AG04449 (cell line): ENCODE measurements at regions not wholly inside any gene's neighbourhood (a gene's known extent, or its start where the extent isn't known, plus 50 kb on each side); places are given as distances from the start of the nearest gene placed in this dataset.
A peak's percentile ranks its signal among the peaks of the same experiment; 100 is the strongest.

Source experiments
- CTCF ChIA-PET: fragments of 350-600 bp; formaldehyde crosslinking; extraction: SDS; loops from one replicate; lab custom pipeline; 2021; ENCODE audit warnings: antibody characterized with exemption; lab: Yijun Ruan, JAX
- POLR2A ChIA-PET: fragments of 400-600, 350-600 bp; formaldehyde crosslinking; extraction: SDS; loops from one replicate; lab custom pipeline; 2020; ENCODE audit warnings: antibody characterized with exemption, inconsistent platforms; lab: Yijun Ruan, JAX
- DNase-seq: peaks from one replicate; pipeline ENCODE4 v3.0.0-alpha.2; 2010; ENCODE audit warnings: low read depth, low spot score
- H3K4me3 ChIP-seq: 2 replicates; pipeline ENCODE4 v1.5.1; 2011; ENCODE audit warnings: low read depth, mild to moderate bottlenecking, control low read depth, low read length
- CTCF ChIP-seq: IDR thresholded peaks from one replicate; pipeline ENCODE4 v1.5.1; 2011; ENCODE audit warnings: mild to moderate bottlenecking, moderate library complexity, low read length, control low read depth, inconsistent platforms; ENCODE audit not compliant: insufficient read depth; ENCODE audit errors: missing control alignments

DNA sequence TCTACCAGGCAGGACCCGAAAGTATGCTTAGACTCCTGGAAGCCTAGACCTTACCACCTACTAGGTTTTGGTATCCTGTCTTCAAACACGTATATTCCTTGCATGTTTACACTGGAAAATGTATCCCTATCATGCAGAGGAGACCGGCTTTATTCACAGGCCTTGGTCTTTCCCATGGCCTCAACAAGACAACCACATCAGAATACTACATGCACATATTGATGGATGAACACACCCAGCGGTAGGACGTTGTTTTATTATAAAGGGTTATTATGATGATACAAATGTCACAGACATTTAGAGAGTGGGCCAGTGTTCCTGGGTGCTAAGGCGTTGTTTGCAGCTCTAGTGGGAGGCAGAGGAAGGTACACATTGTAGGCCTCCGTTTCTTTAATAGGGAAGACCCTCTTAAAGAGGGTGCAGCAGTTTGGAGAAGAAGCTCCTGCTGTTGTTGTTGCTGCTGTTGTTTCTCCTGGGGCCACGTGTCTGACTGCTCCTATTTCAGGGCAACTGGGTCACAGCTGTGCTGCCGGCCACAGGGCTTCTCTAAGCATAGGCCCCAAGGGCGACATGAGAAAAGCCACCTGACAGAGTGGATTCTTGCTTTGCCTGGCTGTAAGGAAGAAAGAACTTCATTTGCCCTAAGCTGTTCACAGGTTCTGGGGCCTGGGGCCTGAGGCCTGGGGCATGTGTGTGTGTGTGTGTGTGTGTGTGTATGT, 98.3 kb upstream of the SASH1 start:
- POLR2A ChIA-PET, result interaction anchor here (0.7 kb wide), 1 partner anchor 1127 kb away, joined by 3 read pairs; no protein-coding TSS in a partner anchor
- no peak for DNase-seq
- no peak for TF ChIP-seq CTCF
- CTCF ChIA-PET, result interaction anchor here (1.0 to 12.4 kb wide), 5 partner anchors 8 to 737 kb away, joined by 3 to 188 read pairs (median 3); no protein-coding TSS in a partner anchor
- H3K4me3 ChIP-seq, result no peak overlapping the region

DNA sequence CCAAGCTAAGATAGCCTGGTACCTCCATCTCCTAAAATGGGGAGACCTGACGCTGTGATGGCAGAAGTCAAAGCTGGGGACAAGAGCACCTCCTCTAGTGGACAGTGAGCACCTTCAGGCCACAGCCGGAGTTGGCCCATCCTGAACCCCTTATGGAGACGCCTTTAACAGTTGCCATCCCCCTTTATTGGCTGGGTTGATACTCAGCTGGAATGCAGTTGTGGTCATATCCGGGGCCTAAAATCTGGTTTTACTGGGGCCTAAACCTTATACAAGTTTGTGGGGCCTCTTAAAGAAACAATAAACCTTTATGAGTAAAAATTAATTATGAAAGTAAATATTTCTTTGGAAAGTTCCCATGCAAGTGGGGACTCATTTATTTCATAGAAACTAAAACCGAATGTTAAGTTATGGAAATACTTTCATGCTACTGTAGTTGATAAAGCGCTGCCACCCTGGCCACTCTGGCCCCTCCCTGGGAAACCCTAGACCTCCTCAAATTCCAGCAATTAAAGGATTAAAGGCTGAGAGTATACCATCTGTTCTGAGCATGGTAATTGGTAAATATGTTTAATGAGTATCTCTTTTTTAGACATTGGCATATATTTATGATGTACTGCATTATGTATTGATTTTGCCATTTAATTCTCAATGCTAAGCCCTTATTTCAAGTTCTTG, 95.1 kb upstream of the SASH1 start:
- ChIA-PET POLR2A (interaction anchor here (1.2 kb wide), 1 partner anchor 24 kb away, joined by 4 read pairs; no protein-coding TSS in a partner anchor), CTCF (interaction anchor here (1.1 to 12.4 kb wide), 3 partner anchors 10 to 71 kb away, joined by 3 to 188 read pairs (median 170); no protein-coding TSS in a partner anchor)
- DNase-seq, result no peak
- no peak overlapping the region for H3K4me3 ChIP-seq
- no peak for TF ChIP-seq CTCF

GRCh38 chr6:148249160-148249559, 93.5 kb upstream of the SASH1 start:
- ChIA-PET CTCF (interaction anchor here (1.1 to 12.4 kb wide), 4 partner anchors 56 to 76 kb away, joined by 3 to 188 read pairs (median 94); no protein-coding TSS in a partner anchor), POLR2A (no interaction called here)
- no peak overlapping the region for H3K4me3 ChIP-seq
- no peak for DNase-seq
- TF ChIP-seq CTCF, result no peak

GRCh38 chr6:148249679-148250375, 92.8 kb upstream of the SASH1 start:
- H3K4me3 ChIP-seq, result no peak overlapping the region
- DNase-seq, result no peak
- CTCF ChIA-PET, result interaction anchor here (0.7 to 12.4 kb wide), 12 partner anchors 8 to 743 kb away, joined by 3 to 188 read pairs (median 8); no protein-coding TSS in a partner anchor
- no peak for TF ChIP-seq CTCF
- POLR2A ChIA-PET, result no interaction called here

DNA sequence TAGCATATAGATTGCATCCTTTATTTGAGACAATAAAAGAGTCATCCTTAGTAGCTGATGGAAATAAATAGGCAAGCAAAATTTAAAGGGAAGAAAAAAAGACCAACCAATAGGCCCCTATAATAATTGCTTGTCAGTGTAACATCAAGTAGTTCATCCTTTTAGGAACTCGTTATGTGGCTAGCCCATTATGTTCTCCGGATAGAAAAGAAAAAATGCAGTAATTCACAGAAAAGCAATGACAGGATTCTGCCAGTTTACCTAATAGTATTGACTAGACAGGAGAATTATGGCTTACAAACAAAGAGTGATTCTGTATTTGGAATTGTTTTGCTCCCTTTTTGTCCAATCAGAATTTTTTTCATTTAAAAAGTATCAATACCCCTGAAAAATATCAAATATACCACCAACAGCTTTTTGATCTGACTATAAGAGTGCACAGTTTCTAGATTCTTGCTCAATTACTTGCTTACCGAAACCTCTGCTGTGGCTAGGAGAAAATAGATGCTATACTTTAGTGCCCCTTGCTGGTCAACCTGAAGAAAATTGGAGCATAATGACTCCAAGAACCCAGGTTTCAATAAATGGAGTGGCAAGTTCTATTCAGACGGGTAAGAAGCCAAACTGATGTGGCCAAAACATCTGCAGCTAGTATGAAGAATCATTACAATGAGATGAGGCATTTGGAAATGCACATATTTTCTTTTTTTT, 91.5 kb upstream of the SASH1 start:
- no peak overlapping the region for H3K4me3 ChIP-seq
- ChIA-PET CTCF (interaction anchor here (0.6 to 12.4 kb wide), 25 partner anchors 10 to 744 kb away, joined by 3 to 188 read pairs (median 5); no protein-coding TSS in a partner anchor), POLR2A (interaction anchor here (0.6 kb wide), 1 partner anchor 9 kb away, joined by 3 read pairs; no protein-coding TSS in a partner anchor)
- TF ChIP-seq CTCF, result peak; percentile 31
- peak; percentile 47 for DNase-seq
